ENCODE measurements at regions not wholly inside any gene's neighbourhood (a gene's known extent, or its start where the extent isn't known, plus 50 kb on each side); places are given as distances from the start of the nearest gene placed in this dataset.
A peak's percentile ranks its signal among the peaks of the same experiment; 100 is the strongest.

DNA sequence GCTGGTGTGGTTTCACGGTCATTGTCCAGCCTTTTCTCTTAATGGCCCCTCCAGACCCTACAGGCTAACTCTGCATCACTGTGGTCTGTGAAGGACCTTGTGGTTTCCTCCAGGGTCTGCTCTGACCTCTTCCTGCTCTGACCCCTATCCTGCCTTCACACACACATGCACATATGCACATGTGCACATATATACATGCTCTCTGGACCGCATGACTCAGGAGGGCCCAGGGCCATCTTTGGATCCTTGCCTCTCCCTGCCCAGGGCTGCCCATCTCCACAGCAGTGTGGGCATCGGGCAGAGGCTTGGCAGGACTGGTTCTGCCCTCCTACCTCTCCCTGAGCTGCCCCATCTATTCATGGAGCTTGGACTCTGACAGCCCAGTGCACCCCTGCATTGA, 510.9 kb downstream of the PTPRU start:
- Histone ChIP-seq H3K27me3 (ENCODE audit: insufficient read depth, low read depth, severe bottlenecking) (no peaks in the 10 kb centered on the region), H3K36me3 (no peaks in the 10 kb centered on the region), H3K4me3 (ENCODE audit: low read depth, low read length) (no peak overlapping the region), H3K9me3 (ENCODE audit: severe bottlenecking) (no peaks in the 10 kb centered on the region), H3K27ac (no peak overlapping the region)
- DNase-seq = no peak
- TF ChIP-seq CTCF (IDR thresholded peaks at IDR 0.05; ENCODE audit: low read depth, low read length) = no peak

DNA sequence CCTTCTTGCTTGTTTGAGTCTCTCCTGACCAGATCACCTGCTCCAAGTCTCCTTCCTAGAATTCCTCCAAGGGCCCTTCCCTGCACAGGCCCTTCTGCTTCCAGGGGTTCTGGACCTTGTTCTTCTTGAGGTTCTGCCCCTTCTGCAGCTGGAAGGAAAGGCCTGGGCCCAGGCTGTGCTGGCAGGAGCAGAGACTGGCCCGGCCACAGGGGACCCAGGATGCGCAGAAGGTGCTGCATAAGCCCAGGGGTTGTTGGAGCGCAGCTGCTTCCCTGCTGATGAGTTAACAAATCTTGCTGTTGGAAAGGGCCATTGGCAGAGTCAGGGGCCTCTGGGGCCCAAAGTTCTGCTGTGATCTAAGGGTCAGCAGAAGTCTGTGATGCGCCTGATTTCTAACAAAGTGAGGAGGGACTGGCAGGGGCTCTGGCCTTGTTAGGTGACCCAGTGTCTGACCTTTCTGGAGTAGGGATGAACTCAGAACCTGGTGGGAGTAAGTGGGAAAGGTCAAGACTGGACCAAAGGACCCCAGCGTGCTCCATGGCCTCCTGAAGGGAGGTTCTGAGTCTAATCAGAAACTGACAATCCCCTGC, 509.8 kb downstream of the PTPRU start:
- TF ChIP-seq CTCF (IDR thresholded peaks at IDR 0.05; ENCODE audit: low read depth, low read length) = no peak
- no peak overlapping the region for H3K4me3 ChIP-seq (ENCODE audit: low read depth, low read length)
- no peaks in the 10 kb centered on the region for H3K27me3 ChIP-seq (ENCODE audit: insufficient read depth, low read depth, severe bottlenecking)
- peak; percentile 39 for DNase-seq
- no peaks in the 10 kb centered on the region for H3K36me3 ChIP-seq
- H3K27ac ChIP-seq = peak overlapping the region; percentile 82
- H3K9me3 ChIP-seq (ENCODE audit: severe bottlenecking) = no peaks in the 10 kb centered on the region

GRCh38 chr1:29744684-29745490, 508.6 kb downstream of the PTPRU start:
- no peaks in the 10 kb centered on the region for H3K36me3 ChIP-seq
- H3K27ac ChIP-seq = peak overlapping the region; percentile 82
- H3K27me3 ChIP-seq (ENCODE audit: insufficient read depth, low read depth, severe bottlenecking) = no peaks in the 10 kb centered on the region
- peak; percentile 60 for DNase-seq
- H3K9me3 ChIP-seq (ENCODE audit: severe bottlenecking) = no peaks in the 10 kb centered on the region
- no peak for TF ChIP-seq CTCF (IDR thresholded peaks at IDR 0.05; ENCODE audit: low read depth, low read length)
- no peak overlapping the region for H3K4me3 ChIP-seq (ENCODE audit: low read depth, low read length)

- H3K4me3 ChIP-seq (ENCODE audit: low read depth, low read length) = no peak overlapping the region
- no peaks in the 10 kb centered on the region for H3K9me3 ChIP-seq (ENCODE audit: severe bottlenecking)
- no peaks in the 10 kb centered on the region for H3K36me3 ChIP-seq
- no peaks in the 10 kb centered on the region for H3K27me3 ChIP-seq (ENCODE audit: insufficient read depth, low read depth, severe bottlenecking)
- no peak overlapping the region for H3K27ac ChIP-seq
- no peak for DNase-seq
- TF ChIP-seq CTCF (IDR thresholded peaks at IDR 0.05; ENCODE audit: low read depth, low read length) = no peak
These were observed 507.6 kb downstream of the PTPRU start for GRCh38 chr1:29743931-29744330.

GRCh38 chr1:29743264-29743663, 506.9 kb downstream of the PTPRU start:
- no peak overlapping the region for H3K4me3 ChIP-seq (ENCODE audit: low read depth, low read length)
- no peak overlapping the region for H3K27ac ChIP-seq
- no peak for TF ChIP-seq CTCF (IDR thresholded peaks at IDR 0.05; ENCODE audit: low read depth, low read length)
- no peaks in the 10 kb centered on the region for H3K9me3 ChIP-seq (ENCODE audit: severe bottlenecking)
- no peaks in the 10 kb centered on the region for H3K36me3 ChIP-seq
- DNase-seq = no peak
- no peaks in the 10 kb centered on the region for H3K27me3 ChIP-seq (ENCODE audit: insufficient read depth, low read depth, severe bottlenecking)
